ENCODE measurements at regions not wholly inside any gene's neighbourhood (a gene's known extent, or its start where the extent isn't known, plus 50 kb on each side); places are given as distances from the start of the nearest gene placed in this dataset.
A peak's percentile ranks its signal among the peaks of the same experiment; 100 is the strongest.
"Not testable (repeated sequence)": the region's sequence is repeated elsewhere in the genome, so short reads cannot be mapped to it uniquely, and the experiment has no call there.

GRCh38 chr14:42548349-42548748 lies 941.7 kb downstream of the LRFN5 start:
- no peak for DNase-seq (ENCODE audit: low read depth)

GRCh38 chr14:42545636-42546035 lies 939.0 kb downstream of the LRFN5 start:
- no peak for DNase-seq (ENCODE audit: low read depth)

GRCh38 chr14:42541535-42542001 lies 934.9 kb downstream of the LRFN5 start:
- DNase-seq (ENCODE audit: low read depth) = peak; percentile 56

GRCh38 chr14:42535397-42535796 lies 928.7 kb downstream of the LRFN5 start:
- peak; percentile 20 for DNase-seq (ENCODE audit: low read depth)

- DNase-seq (ENCODE audit: low read depth) = no peak
These were observed 926.8 kb downstream of the LRFN5 start for GRCh38 chr14:42533476-42533875.

GRCh38 chr14:42532194-42532593 lies 925.5 kb downstream of the LRFN5 start:
- no peak for DNase-seq (ENCODE audit: low read depth)

GRCh38 chr14:42527141-42527540 lies 920.5 kb downstream of the LRFN5 start:
- no peak for DNase-seq (ENCODE audit: low read depth)

- no peak for DNase-seq (ENCODE audit: low read depth)
These were observed 917.0 kb downstream of the LRFN5 start for GRCh38 chr14:42523666-42524065.

GRCh38 chr14:42517806-42518500 lies 911.3 kb downstream of the LRFN5 start:
- no peak for DNase-seq (ENCODE audit: low read depth)

- no peak for DNase-seq (ENCODE audit: low read depth)
These were observed 907.2 kb downstream of the LRFN5 start for GRCh38 chr14:42513837-42514236.

- DNase-seq (ENCODE audit: low read depth) = no peak
These were observed 903.4 kb downstream of the LRFN5 start for GRCh38 chr14:42510071-42510470.

GRCh38 chr14:42508209-42508946 lies 901.7 kb downstream of the LRFN5 start:
- DNase-seq (ENCODE audit: low read depth) = no peak

GRCh38 chr14:42504433-42504832 lies 897.8 kb downstream of the LRFN5 start:
- DNase-seq (ENCODE audit: low read depth) = no peak

- DNase-seq (ENCODE audit: low read depth) = no peak
These were observed 892.5 kb downstream of the LRFN5 start for GRCh38 chr14:42499137-42499536.

- peak; percentile 46 for DNase-seq (ENCODE audit: low read depth)
These were observed 883.9 kb downstream of the LRFN5 start for GRCh38 chr14:42490536-42490935.

GRCh38 chr14:42488965-42489364 lies 882.3 kb downstream of the LRFN5 start:
- no peak for DNase-seq (ENCODE audit: low read depth)

GRCh38 chr14:42482345-42482971 lies 875.8 kb downstream of the LRFN5 start:
- not testable (repeated sequence) for DNase-seq (ENCODE audit: low read depth)

- not testable (repeated sequence) for DNase-seq (ENCODE audit: low read depth)
These were observed 875.0 kb downstream of the LRFN5 start for GRCh38 chr14:42481714-42482113.

GRCh38 chr14:42480255-42480654 lies 873.6 kb downstream of the LRFN5 start:
- DNase-seq (ENCODE audit: low read depth) = no peak

- DNase-seq (ENCODE audit: low read depth) = no peak
These were observed 868.6 kb downstream of the LRFN5 start for GRCh38 chr14:42475289-42475688.

GRCh38 chr14:42470427-42470719 lies 863.7 kb downstream of the LRFN5 start:
- DNase-seq (ENCODE audit: low read depth) = peak; percentile 13

GRCh38 chr14:42469637-42470426 lies 863.2 kb downstream of the LRFN5 start:
- peak; percentile 78 for DNase-seq (ENCODE audit: low read depth)

All from HT1080 (cell line).